Neural crest cell (in vitro differentiated cells): ENCODE measurements at regions not wholly inside any gene's neighbourhood (a gene's known extent, or its start where the extent isn't known, plus 50 kb on each side); places are given as distances from the start of the nearest gene placed in this dataset.
"Not testable (repeated sequence)": the region's sequence is repeated elsewhere in the genome, so short reads cannot be mapped to it uniquely, and the experiment has no call there.

Experiments used
- DNase-seq: peaks from one replicate; pipeline ENCODE4 v3.0.0; 2021; ENCODE audit warnings: low read depth, mixed read lengths, low spot score
- H3K27ac Mint-ChIP-seq: one replicate; pipeline ENCODE4 v1.8.0; 2021; ENCODE audit warnings: mild to moderate bottlenecking, mixed read lengths; ENCODE audit not compliant: unreplicated experiment
- H3K27me3 Mint-ChIP-seq: 2 replicates; pipeline ENCODE4 v1.8.0; 2021; ENCODE audit warnings: low read depth, mild to moderate bottlenecking, mixed read lengths
- H3K36me3 Mint-ChIP-seq: 2 replicates; pipeline ENCODE4 v1.8.0; 2021; ENCODE audit warnings: low read depth, mild to moderate bottlenecking, mixed read lengths
- H3K4me1 Mint-ChIP-seq: 2 replicates; pipeline ENCODE4 v1.8.0; 2021; ENCODE audit warnings: mixed read lengths
- H3K4me3 Mint-ChIP-seq: one replicate; pipeline ENCODE4 v1.8.0; 2021; ENCODE audit warnings: mild to moderate bottlenecking, mixed read lengths
- H3K9me3 Mint-ChIP-seq: 2 replicates; pipeline ENCODE4 v1.8.0; 2021; ENCODE audit warnings: mixed read lengths
- CTCF ChIP-seq: fragments of 200-600 bp; sonication (generic); conservative IDR thresholded peaks from 2 replicates; pipeline ENCODE4 v1.5.0; 2021; ENCODE audit warnings: antibody characterized with exemption, mild to moderate bottlenecking

- peaks cover 7% of the 10 kb centered on the region for H3K9me3 Mint-ChIP-seq
- H3K4me3 Mint-ChIP-seq, result no peak overlapping the region
- DNase-seq, result no peak
- H3K4me1 Mint-ChIP-seq, result no peaks in the 10 kb centered on the region
- H3K36me3 Mint-ChIP-seq, result peaks cover 8% of the 10 kb centered on the region
- no peaks in the 10 kb centered on the region for H3K27me3 Mint-ChIP-seq
- no peak for TF ChIP-seq CTCF
- H3K27ac Mint-ChIP-seq, result no peak overlapping the region
Observed at GRCh38 chr18:66937546-66937945, 333.7 kb upstream of the CDH19 start.

- no peak for DNase-seq
- Mint-ChIP-seq H3K27me3 (no peaks in the 10 kb centered on the region), H3K4me1 (no peaks in the 10 kb centered on the region), H3K9me3 (no peaks in the 10 kb centered on the region), H3K27ac (peak overlapping the region; percentile 6), H3K4me3 (no peak overlapping the region), H3K36me3 (no peaks in the 10 kb centered on the region)
- no peak for TF ChIP-seq CTCF
Observed at GRCh38 chr18:66931010-66931409, 327.1 kb upstream of the CDH19 start.

- no peak for TF ChIP-seq CTCF
- DNase-seq, result no peak
- Mint-ChIP-seq H3K27ac (no peak overlapping the region), H3K9me3 (no peaks in the 10 kb centered on the region), H3K4me3 (no peak overlapping the region), H3K4me1 (no peaks in the 10 kb centered on the region), H3K36me3 (no peaks in the 10 kb centered on the region), H3K27me3 (no peaks in the 10 kb centered on the region)
Observed at GRCh38 chr18:66916834-66917233, 312.9 kb upstream of the CDH19 start.

GRCh38 chr18:66900837-66901236 lies 296.9 kb upstream of the CDH19 start:
- Mint-ChIP-seq H3K4me1 (no peaks in the 10 kb centered on the region), H3K36me3 (no peaks in the 10 kb centered on the region), H3K27me3 (no peaks in the 10 kb centered on the region), H3K9me3 (peaks cover 9% of the 10 kb centered on the region), H3K4me3 (no peak overlapping the region), H3K27ac (no peak overlapping the region)
- no peak for TF ChIP-seq CTCF
- no peak for DNase-seq

GRCh38 chr18:66895631-66896030 lies 291.7 kb upstream of the CDH19 start:
- Mint-ChIP-seq H3K36me3 (no peaks in the 10 kb centered on the region), H3K27me3 (no peaks in the 10 kb centered on the region), H3K4me1 (no peaks in the 10 kb centered on the region), H3K27ac (no peak overlapping the region), H3K4me3 (no peak overlapping the region), H3K9me3 (peaks cover 9% of the 10 kb centered on the region)
- DNase-seq, result no peak
- TF ChIP-seq CTCF, result no peak

- H3K4me3 Mint-ChIP-seq, result no peak overlapping the region
- H3K27ac Mint-ChIP-seq, result no peak overlapping the region
- H3K4me1 Mint-ChIP-seq, result no peaks in the 10 kb centered on the region
- no peaks in the 10 kb centered on the region for H3K36me3 Mint-ChIP-seq
- DNase-seq, result no peak
- peaks cover 9% of the 10 kb centered on the region for H3K9me3 Mint-ChIP-seq
- no peaks in the 10 kb centered on the region for H3K27me3 Mint-ChIP-seq
- TF ChIP-seq CTCF, result no peak
Observed at GRCh38 chr18:66894851-66895250, 291.0 kb upstream of the CDH19 start.

- DNase-seq, H3K36me3 Mint-ChIP-seq, H3K4me3 Mint-ChIP-seq, H3K27ac Mint-ChIP-seq, H3K27me3 Mint-ChIP-seq, H3K9me3 Mint-ChIP-seq, H3K4me1 Mint-ChIP-seq: not testable (repeated sequence)
Observed at GRCh38 chr18:66892388-66892787, 288.5 kb upstream of the CDH19 start.
